HepG2 (cell line): ENCODE measurements at regions not wholly inside any gene's neighbourhood (a gene's known extent, or its start where the extent isn't known, plus 50 kb on each side); places are given as distances from the start of the nearest gene placed in this dataset.

Experiments
- ARID2 ChIP-seq: sonication (generic); formaldehyde crosslinking; IDR thresholded peaks from 2 replicates; pipeline ENCODE4 v1.8.1; 2022; ENCODE audit warnings: mild to moderate bottlenecking, missing genetic modification reagents, borderline replicate concordance
- CCDC6 ChIP-seq: sonication (generic); formaldehyde crosslinking; IDR thresholded peaks from 2 replicates; pipeline ENCODE4 v1.8.1; 2022; ENCODE audit warnings: mild to moderate bottlenecking, missing genetic modification reagents, moderate library complexity
- EP300 ChIP-seq, 3 experiments: sonication (generic) in 1 of 3; formaldehyde crosslinking in 1 of 3; IDR thresholded peaks; 2 replicates each; pipeline versions ENCODE4 v1.5.1 to v1.6.1; 2011 to 2020; ENCODE audit warnings: low read depth in 2 of 3, low read length in 2 of 3, borderline replicate concordance in 1 of 3, improper control_type of control experiment in 1 of 3, mild to moderate bottlenecking in 1 of 3, missing genetic modification reagents in 1 of 3, moderate library complexity in 1 of 3
- ERF ChIP-seq: IDR thresholded peaks from 2 replicates; pipeline ENCODE4 v1.6.1; 2018; ENCODE audit warnings: missing biosample characterization, missing genetic modification reagents
- FOSL2 ChIP-seq: sonication (generic); formaldehyde crosslinking; IDR thresholded peaks from 2 replicates; pipeline ENCODE4 v1.4.0; 2020; ENCODE audit warnings: missing genetic modification reagents
- MIXL1 ChIP-seq: IDR thresholded peaks from 2 replicates; pipeline ENCODE4 v1.6.1; 2016
- MTERF4 ChIP-seq: sonication (generic); formaldehyde crosslinking; IDR thresholded peaks from 2 replicates; pipeline ENCODE4 v1.8.0; 2023; ENCODE audit warnings: mild to moderate bottlenecking, missing genetic modification reagents
- NFKBIZ ChIP-seq: IDR thresholded peaks from 2 replicates; pipeline ENCODE4 v1.6.1; 2018; ENCODE audit warnings: missing genetic modification reagents, missing compliant biosample characterization
- NKX3-1 ChIP-seq: sonication (generic); formaldehyde crosslinking; IDR thresholded peaks from 2 replicates; pipeline ENCODE4 v1.5.0; 2020; ENCODE audit warnings: missing genetic modification reagents
- PPARG ChIP-seq: conservative IDR thresholded peaks from 2 replicates; pipeline ENCODE4 v1.6.1; 2016; ENCODE audit warnings: missing biosample characterization, missing genetic modification reagents
- RARA ChIP-seq: IDR thresholded peaks from 2 replicates; pipeline ENCODE4 v1.6.1; 2016; ENCODE audit warnings: missing genetic modification reagents, missing compliant biosample characterization
- RNF2 ChIP-seq: fragments of 450-650 bp; conservative IDR thresholded peaks from 2 replicates; pipeline ENCODE4 v1.6.1; 2016; ENCODE audit warnings: low read depth
- RXRA ChIP-seq: sonication (generic); formaldehyde crosslinking; IDR thresholded peaks from 2 replicates; pipeline ENCODE4 v1.5.1; 2020; ENCODE audit warnings: missing genetic modification reagents
- SMAD3 ChIP-seq: sonication (generic); formaldehyde crosslinking; IDR thresholded peaks from 2 replicates; pipeline ENCODE4 v1.4.0; 2020; ENCODE audit warnings: missing genetic modification reagents
- SOX6 ChIP-seq, 2 experiments: fragments of 450-650 bp in 1 of 2; sonication (generic) in 1 of 2; formaldehyde crosslinking in 1 of 2; IDR thresholded peaks; 2 replicates each; pipeline versions ENCODE4 v1.4.0 to v1.6.1; 2017 to 2020; ENCODE audit warnings: antibody characterized with exemption in 1 of 2, mild to moderate bottlenecking in 1 of 2, missing genetic modification reagents in 1 of 2
- TEAD3 ChIP-seq: optimal IDR thresholded peaks from 2 replicates; pipeline ENCODE3; 2016; ENCODE audit warnings: borderline replicate concordance
- ZFAT ChIP-seq: sonication (generic); formaldehyde crosslinking; conservative IDR thresholded peaks from 2 replicates; pipeline ENCODE4 v1.8.1; 2023; ENCODE audit warnings: missing genetic modification reagents, inconsistent platforms
- ZKSCAN8 ChIP-seq: IDR thresholded peaks from 2 replicates; pipeline ENCODE4 v1.6.1; 2016; ENCODE audit warnings: borderline replicate concordance, missing genetic modification reagents, missing compliant biosample characterization
- ZNF274 ChIP-seq: sonication (generic); formaldehyde crosslinking; IDR thresholded peaks from 2 replicates; pipeline ENCODE4 v1.5.1; 2020; ENCODE audit warnings: mild to moderate bottlenecking, missing genetic modification reagents
- ZNF7 ChIP-seq: IDR thresholded peaks from 2 replicates; pipeline ENCODE4 v1.6.1; 2016; ENCODE audit warnings: missing biosample characterization, missing genetic modification reagents
- TF ChIP-seq, protein P1 (sequence below): IDR thresholded peaks from 2 replicates; pipeline ENCODE4 v1.6.1; 2016; ENCODE audit warnings: low read depth
- TF ChIP-seq, protein P2 (sequence below): sonication (generic); formaldehyde crosslinking; IDR thresholded peaks from 2 replicates; pipeline ENCODE4 v1.5.0; 2020; ENCODE audit warnings: missing genetic modification reagents
- TF ChIP-seq, protein P3 (sequence below): IDR thresholded peaks from 2 replicates; pipeline ENCODE4 v1.6.1; 2016; ENCODE audit warnings: mild to moderate bottlenecking
- TF ChIP-seq, protein P4 (sequence below): sonication (generic); formaldehyde crosslinking; IDR thresholded peaks from 2 replicates; pipeline ENCODE4 v1.4.0; 2020; ENCODE audit warnings: missing genetic modification reagents

DNA sequence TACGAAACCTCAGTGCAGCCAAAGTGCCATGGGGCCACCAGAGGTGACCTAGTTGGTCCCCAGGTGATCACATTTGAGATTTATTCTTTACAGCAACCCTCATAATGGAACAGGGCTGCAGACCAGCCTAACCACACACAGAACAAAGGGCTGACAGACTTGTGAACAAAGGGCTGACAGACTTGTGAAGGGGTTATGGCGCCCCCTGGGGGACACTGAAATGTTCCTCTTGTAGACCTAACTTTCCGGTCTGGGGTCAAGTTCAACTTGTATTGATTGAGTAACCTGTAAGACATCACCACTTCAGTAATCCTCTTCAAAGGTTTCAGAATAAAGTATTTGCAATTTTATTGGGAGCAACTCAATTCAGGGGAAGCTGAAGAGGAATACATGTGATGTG is 175.9 kb upstream of the RPS6KA3 start (continued):
- TF ChIP-seq, protein P1, sequence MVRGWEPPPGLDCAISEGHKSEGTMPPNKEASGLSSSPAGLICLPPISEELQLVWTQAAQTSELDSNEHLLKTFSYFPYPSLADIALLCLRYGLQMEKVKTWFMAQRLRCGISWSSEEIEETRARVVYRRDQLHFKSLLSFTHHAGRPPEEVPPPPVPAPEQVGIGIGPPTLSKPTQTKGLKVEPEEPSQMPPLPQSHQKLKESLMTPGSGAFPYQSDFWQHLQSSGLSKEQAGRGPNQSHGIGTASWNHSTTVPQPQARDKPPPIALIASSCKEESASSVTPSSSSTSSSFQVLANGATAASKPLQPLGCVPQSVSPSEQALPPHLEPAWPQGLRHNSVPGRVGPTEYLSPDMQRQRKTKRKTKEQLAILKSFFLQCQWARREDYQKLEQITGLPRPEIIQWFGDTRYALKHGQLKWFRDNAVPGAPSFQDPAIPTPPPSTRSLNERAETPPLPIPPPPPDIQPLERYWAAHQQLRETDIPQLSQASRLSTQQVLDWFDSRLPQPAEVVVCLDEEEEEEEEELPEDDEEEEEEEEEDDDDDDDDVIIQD (CRISPR knock-in tag): peak; percentile 38; the same call in 1 of the 2 replicates
- TF ChIP-seq ZNF274 (CRISPR knock-in tag): no peak
- 0 out of 2 replicates have a peak, but pooled peaks have one; percentile 42 for TF ChIP-seq SMAD3
- TF ChIP-seq CCDC6 (CRISPR knock-in tag): no peak
- TF ChIP-seq SOX6 (IDR thresholded peaks at IDR 0.05): no peak
- TF ChIP-seq SOX6 (CRISPR knock-in tag; IDR thresholded peaks at IDR 0.05): peak; percentile 80
- TF ChIP-seq RARA (CRISPR knock-in tag): peak; percentile 84
- no peak for TF ChIP-seq ERF (CRISPR knock-in tag)
- TF ChIP-seq ZKSCAN8 (CRISPR knock-in tag): no peak
- TF ChIP-seq EP300 (IDR thresholded peaks at IDR 0.05; ENCODE audit: low read depth in 2 of 2, low read length in 2 of 2): peak in 1 of 2 experiments; percentile 61; a peak in 2 of 4 replicates
- TF ChIP-seq EP300 (CRISPR knock-in tag; IDR thresholded peaks at IDR 0.05; ENCODE audit: borderline replicate concordance): no peak
- no peak for TF ChIP-seq ZNF7
- TF ChIP-seq TEAD3 (CRISPR knock-in tag): peak; percentile 25
- no peak for TF ChIP-seq RNF2
- TF ChIP-seq ZFAT: no peak
- 0 out of 2 replicates have a peak, but pooled peaks have one; percentile 29 for TF ChIP-seq PPARG (CRISPR knock-in tag)
- no peak for TF ChIP-seq MTERF4 (CRISPR knock-in tag)
- TF ChIP-seq, protein P2, sequence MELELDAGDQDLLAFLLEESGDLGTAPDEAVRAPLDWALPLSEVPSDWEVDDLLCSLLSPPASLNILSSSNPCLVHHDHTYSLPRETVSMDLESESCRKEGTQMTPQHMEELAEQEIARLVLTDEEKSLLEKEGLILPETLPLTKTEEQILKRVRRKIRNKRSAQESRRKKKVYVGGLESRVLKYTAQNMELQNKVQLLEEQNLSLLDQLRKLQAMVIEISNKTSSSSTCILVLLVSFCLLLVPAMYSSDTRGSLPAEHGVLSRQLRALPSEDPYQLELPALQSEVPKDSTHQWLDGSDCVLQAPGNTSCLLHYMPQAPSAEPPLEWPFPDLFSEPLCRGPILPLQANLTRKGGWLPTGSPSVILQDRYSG (CRISPR knock-in tag): no peak
- TF ChIP-seq FOSL2 (CRISPR knock-in tag): peak; percentile 40; the same call in 1 of the 2 replicates
- TF ChIP-seq NFKBIZ: no peak
- TF ChIP-seq, protein P3, sequence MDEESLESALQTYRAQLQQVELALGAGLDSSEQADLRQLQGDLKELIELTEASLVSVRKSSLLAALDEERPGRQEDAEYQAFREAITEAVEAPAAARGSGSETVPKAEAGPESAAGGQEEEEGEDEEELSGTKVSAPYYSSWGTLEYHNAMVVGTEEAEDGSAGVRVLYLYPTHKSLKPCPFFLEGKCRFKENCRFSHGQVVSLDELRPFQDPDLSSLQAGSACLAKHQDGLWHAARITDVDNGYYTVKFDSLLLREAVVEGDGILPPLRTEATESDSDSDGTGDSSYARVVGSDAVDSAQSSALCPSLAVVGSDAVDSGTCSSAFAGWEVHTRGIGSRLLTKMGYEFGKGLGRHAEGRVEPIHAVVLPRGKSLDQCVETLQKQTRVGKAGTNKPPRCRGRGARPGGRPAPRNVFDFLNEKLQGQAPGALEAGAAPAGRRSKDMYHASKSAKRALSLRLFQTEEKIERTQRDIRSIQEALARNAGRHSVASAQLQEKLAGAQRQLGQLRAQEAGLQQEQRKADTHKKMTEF (CRISPR knock-in tag): 0 out of 2 replicates have a peak, but pooled peaks have one; percentile 48
- TF ChIP-seq, protein P4, sequence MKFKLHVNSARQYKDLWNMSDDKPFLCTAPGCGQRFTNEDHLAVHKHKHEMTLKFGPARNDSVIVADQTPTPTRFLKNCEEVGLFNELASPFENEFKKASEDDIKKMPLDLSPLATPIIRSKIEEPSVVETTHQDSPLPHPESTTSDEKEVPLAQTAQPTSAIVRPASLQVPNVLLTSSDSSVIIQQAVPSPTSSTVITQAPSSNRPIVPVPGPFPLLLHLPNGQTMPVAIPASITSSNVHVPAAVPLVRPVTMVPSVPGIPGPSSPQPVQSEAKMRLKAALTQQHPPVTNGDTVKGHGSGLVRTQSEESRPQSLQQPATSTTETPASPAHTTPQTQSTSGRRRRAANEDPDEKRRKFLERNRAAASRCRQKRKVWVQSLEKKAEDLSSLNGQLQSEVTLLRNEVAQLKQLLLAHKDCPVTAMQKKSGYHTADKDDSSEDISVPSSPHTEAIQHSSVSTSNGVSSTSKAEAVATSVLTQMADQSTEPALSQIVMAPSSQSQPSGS: peak; percentile 38; the same call in 1 of the 2 replicates
- peak; percentile 76; the same call in 1 of the 2 replicates for TF ChIP-seq RXRA (CRISPR knock-in tag)
- no peak for TF ChIP-seq NKX3-1
- TF ChIP-seq ARID2 (CRISPR knock-in tag): no peak
- TF ChIP-seq MIXL1 (CRISPR knock-in tag): 0 out of 2 replicates have a peak, but pooled peaks have one; percentile 11
